ENCODE measurements at regions not wholly inside any gene's neighbourhood (a gene's known extent, or its start where the extent isn't known, plus 50 kb on each side); places are given as distances from the start of the nearest gene placed in this dataset.
"Not testable (repeated sequence)": the region's sequence is repeated elsewhere in the genome, so short reads cannot be mapped to it uniquely, and the experiment has no call there.

GRCh38 chr22:23432719-23433118, 147.4 kb downstream of the IGLL1 start:
- not testable (repeated sequence) for TF ChIP-seq CTCF (IDR thresholded peaks at IDR 0.05); ZFX (IDR thresholded peaks at IDR 0.05; ENCODE audit: borderline replicate concordance)
